ENCODE measurements at regions not wholly inside any gene's neighbourhood (a gene's known extent, or its start where the extent isn't known, plus 50 kb on each side); places are given as distances from the start of the nearest gene placed in this dataset.
"Not testable (repeated sequence)": the region's sequence is repeated elsewhere in the genome, so short reads cannot be mapped to it uniquely, and the experiment has no call there.

DNA sequence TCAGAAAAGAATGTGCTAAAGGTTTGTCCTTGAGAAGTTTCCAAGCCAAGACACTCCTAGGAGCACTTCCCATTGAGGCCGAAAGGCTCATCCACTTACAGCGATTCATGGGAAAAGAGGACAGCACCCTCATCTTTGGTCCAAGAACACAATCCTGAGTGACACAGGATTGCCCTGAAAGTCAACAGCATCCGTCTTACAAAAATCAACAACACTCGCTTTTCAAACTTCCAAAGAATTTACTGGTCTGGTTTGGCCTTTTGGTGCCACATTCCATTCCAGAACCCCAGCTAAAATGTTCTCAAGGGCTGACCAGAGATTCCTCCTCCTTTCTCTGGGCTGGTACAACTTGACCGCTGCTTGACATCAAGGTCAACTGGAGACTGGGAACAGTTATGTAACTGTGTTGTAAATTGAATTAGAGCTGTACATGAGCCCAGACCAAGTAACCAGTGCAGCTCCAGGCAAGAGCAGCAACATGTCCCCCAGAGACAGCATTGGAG is 415.8 kb upstream of the PIK3R1 start:
- WGBS, 2 donors (ENCODE audit: low coverage in 1 of 2) = 45 to 69% methylated on average over 2 to 5 of the region's 5 CpGs
- in situ Hi-C loops (cut with MboI; ENCODE audit: low pct_ligation_motif_present in 1 of 4, low pct_unique_long_range_greater_than_20kb in 1 of 4, low sequenced_read_pairs in 3 of 4) = no loop called here
- intact Hi-C loops (cut with DNase I; ENCODE audit: low total_unique reads) = no loop called here

DNA sequence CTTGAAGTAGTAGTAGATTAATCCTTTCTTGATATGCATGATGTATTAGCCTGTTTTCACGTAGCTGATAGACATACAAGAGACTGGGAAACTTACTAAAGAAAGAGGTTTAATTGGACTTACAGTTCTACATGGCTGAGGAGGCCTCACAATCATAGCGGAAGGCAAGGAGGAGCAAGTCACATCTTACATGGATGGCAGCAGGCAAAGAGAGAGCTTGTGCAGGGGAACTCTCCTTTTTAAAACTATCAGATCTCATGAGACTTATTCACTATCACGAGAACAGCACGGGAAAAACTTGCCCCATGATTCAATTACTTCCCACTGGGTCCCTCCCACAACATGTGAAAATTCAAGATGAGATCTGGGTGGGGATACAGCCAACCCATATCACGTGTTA is 417.1 kb upstream of the PIK3R1 start:
- DNase-seq; H3K36me3 ChIP-seq; H3K27me3 ChIP-seq; H3K9me3 ChIP-seq; H3K4me1 ChIP-seq; in situ Hi-C loops (cut with MboI; ENCODE audit: low pct_ligation_motif_present in 1 of 4, low pct_unique_long_range_greater_than_20kb in 1 of 4, low sequenced_read_pairs in 3 of 4); H3K4me3 ChIP-seq; intact Hi-C loops (cut with DNase I; ENCODE audit: low total_unique reads): not testable (repeated sequence)
- 89 to 91% methylated on average over 5 of the region's 5 CpGs for WGBS, 2 donors (ENCODE audit: low coverage in 1 of 2)
- H3K27ac ChIP-seq = peak overlapping the region in 1 of 4 donors; percentile 70

More for the DNA sequence above, 415.8 kb upstream of the PIK3R1 start:
- Histone ChIP-seq H3K27me3 (no peaks in the 10 kb centered on the region), H3K27ac (peak overlapping the region; percentile 35 to 70 (median 50)), H3K4me1 (peaks cover 0 to 4% (median 0%) of the 10 kb centered on the region in 4 donors), H3K9me3 (no peaks in the 10 kb centered on the region), H3K36me3 (no peaks in the 10 kb centered on the region), H3K4me3 (no peak overlapping the region)
- TF ChIP-seq, protein P1, sequence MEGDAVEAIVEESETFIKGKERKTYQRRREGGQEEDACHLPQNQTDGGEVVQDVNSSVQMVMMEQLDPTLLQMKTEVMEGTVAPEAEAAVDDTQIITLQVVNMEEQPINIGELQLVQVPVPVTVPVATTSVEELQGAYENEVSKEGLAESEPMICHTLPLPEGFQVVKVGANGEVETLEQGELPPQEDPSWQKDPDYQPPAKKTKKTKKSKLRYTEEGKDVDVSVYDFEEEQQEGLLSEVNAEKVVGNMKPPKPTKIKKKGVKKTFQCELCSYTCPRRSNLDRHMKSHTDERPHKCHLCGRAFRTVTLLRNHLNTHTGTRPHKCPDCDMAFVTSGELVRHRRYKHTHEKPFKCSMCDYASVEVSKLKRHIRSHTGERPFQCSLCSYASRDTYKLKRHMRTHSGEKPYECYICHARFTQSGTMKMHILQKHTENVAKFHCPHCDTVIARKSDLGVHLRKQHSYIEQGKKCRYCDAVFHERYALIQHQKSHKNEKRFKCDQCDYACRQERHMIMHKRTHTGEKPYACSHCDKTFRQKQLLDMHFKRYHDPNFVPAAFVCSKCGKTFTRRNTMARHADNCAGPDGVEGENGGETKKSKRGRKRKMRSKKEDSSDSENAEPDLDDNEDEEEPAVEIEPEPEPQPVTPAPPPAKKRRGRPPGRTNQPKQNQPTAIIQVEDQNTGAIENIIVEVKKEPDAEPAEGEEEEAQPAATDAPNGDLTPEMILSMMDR (IDR thresholded peaks at IDR 0.05) = no peak
- peak in 1 of 3 donors; percentile 52 for TF ChIP-seq POLR2AphosphoS5 (IDR thresholded peaks at IDR 0.05)
- no peak for DNase-seq

DNA sequence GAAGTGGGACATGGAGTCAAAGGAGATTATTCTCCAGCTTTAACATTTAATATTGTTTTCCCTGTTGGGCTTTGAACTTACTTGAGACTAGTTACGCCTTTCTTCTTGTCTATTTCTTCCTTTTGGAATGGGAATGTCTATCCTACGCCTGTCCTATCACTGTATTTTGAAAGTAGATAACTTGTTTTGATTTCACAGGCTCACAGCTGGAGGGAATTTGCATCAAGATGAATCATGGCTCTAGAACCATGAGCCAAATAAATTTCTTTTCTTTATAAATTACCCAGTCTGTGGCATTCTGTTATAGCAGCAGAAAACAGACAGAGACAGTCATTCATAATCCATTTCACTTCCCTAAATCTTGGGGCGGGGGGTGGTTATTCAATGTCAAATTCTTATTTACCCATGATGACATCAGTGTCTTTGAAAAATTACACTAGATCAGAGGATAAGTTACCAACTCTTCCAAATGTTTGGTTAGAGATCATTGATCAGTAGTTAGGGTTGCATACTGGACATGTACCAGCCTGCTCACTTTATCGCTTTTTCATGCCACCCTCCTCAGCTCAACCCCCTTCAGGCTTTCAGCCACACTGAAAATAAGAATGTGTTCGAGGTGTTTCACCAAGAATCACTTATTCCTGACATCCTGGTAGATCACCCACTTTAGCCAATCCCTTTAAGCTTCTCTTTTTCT is 419.6 kb upstream of the PIK3R1 start:
- no peak overlapping the region for H3K27ac ChIP-seq
- intact Hi-C loops (cut with DNase I; ENCODE audit: low total_unique reads) = no loop called here
- WGBS, 2 donors (ENCODE audit: low coverage in 1 of 2) = 76 to 81% methylated on average over 5 of the region's 5 CpGs

DNA sequence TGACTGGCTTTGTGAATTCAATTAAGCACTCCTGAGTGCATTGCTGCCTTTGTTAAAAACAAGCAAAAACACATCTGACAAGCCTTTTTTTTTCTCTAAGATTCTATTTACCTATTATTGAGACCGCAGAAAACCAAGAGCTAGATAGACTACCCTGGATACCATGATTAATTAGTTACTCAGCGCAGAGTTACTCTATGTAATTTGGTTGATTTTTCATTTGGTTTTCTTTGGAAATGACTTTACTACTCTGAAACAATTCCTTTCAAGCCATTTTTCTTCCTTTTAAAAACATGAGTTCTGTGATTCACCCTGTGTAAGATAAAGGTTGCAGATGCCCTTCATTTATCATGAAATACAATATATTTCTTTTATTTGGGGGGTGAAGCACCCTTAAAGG is 421.6 kb upstream of the PIK3R1 start:
- WGBS, 2 donors (ENCODE audit: low coverage in 1 of 2) = 97 to 98% methylated on average over 2 of the region's 2 CpGs
- Histone ChIP-seq H3K27ac (no peak overlapping the region), H3K4me1 (no peaks in the 10 kb centered on the region), H3K9me3 (no peaks in the 10 kb centered on the region), H3K4me3 (no peak overlapping the region), H3K27me3 (no peaks in the 10 kb centered on the region), H3K36me3 (no peaks in the 10 kb centered on the region)
- intact Hi-C loops (cut with DNase I; ENCODE audit: low total_unique reads) (no loop called here), in situ Hi-C loops (cut with MboI; ENCODE audit: low pct_ligation_motif_present in 1 of 4, low pct_unique_long_range_greater_than_20kb in 1 of 4, low sequenced_read_pairs in 3 of 4) (no loop called here)
- TF ChIP-seq, protein P1 (IDR thresholded peaks at IDR 0.05) = no peak
- TF ChIP-seq POLR2AphosphoS5 (IDR thresholded peaks at IDR 0.05) (no peak), POLR2A (IDR thresholded peaks at IDR 0.05) (no peak), EP300 (IDR thresholded peaks at IDR 0.05; ENCODE audit: low read depth) (no peak)
- no peak for DNase-seq

More for the DNA sequence above, 419.6 kb upstream of the PIK3R1 start:
- Histone ChIP-seq H3K27me3 (no peaks in the 10 kb centered on the region), H3K9me3 (no peaks in the 10 kb centered on the region), H3K36me3 (no peaks in the 10 kb centered on the region), H3K4me3 (no peak overlapping the region), H3K4me1 (peaks cover 0 to 4% (median 0%) of the 10 kb centered on the region in 4 donors)
- no peak for TF ChIP-seq POLR2A (IDR thresholded peaks at IDR 0.05)
- no peak for TF ChIP-seq POLR2AphosphoS5 (IDR thresholded peaks at IDR 0.05)
- TF ChIP-seq, protein P1 (IDR thresholded peaks at IDR 0.05) = no peak
- TF ChIP-seq EP300 (IDR thresholded peaks at IDR 0.05; ENCODE audit: low read depth) = no peak
- DNase-seq = no peak
- in situ Hi-C loops (cut with MboI; ENCODE audit: low pct_ligation_motif_present in 1 of 4, low pct_unique_long_range_greater_than_20kb in 1 of 4, low sequenced_read_pairs in 3 of 4) = no loop called here

DNA sequence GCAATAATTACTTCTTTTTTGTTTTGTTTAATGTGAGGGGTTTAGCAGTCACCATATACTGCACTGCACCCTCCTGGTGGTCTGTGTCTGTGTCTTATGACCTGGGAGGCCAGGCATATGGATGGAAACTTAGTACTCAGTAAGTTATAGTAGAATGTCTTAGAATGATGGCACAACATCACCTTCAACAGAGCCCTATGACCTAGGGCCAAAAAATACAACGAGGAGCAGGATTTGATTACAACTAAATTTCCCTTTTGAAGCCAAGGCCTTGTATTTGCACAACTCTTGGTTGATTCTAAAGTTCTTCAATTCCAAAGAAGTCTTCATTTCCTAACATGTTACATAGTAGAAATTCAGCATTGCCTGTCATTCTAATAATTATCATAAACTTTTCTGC is 422.1 kb upstream of the PIK3R1 start:
- in situ Hi-C loops (cut with MboI; ENCODE audit: low pct_ligation_motif_present in 1 of 4, low pct_unique_long_range_greater_than_20kb in 1 of 4, low sequenced_read_pairs in 3 of 4) (no loop called here), intact Hi-C loops (cut with DNase I; ENCODE audit: low total_unique reads) (no loop called here)
- H3K9me3 ChIP-seq = no peaks in the 10 kb centered on the region
- no peak for DNase-seq
- H3K4me3 ChIP-seq = no peak overlapping the region
- no peaks in the 10 kb centered on the region for H3K4me1 ChIP-seq
- no peak overlapping the region for H3K27ac ChIP-seq
- TF ChIP-seq EP300 (IDR thresholded peaks at IDR 0.05; ENCODE audit: low read depth) = no peak
- no peak for TF ChIP-seq POLR2A (IDR thresholded peaks at IDR 0.05)
- TF ChIP-seq POLR2AphosphoS5 (IDR thresholded peaks at IDR 0.05) = no peak
- TF ChIP-seq, protein P1 (IDR thresholded peaks at IDR 0.05) = no peak
- H3K27me3 ChIP-seq = no peaks in the 10 kb centered on the region
- WGBS, 2 donors (ENCODE audit: low coverage in 1 of 2) = 54 to 89% methylated on average over 1 of the region's 1 CpG
- H3K36me3 ChIP-seq = no peaks in the 10 kb centered on the region
